ENCODE measurements at regions not wholly inside any gene's neighbourhood (a gene's known extent, or its start where the extent isn't known, plus 50 kb on each side); places are given as distances from the start of the nearest gene placed in this dataset.

DNA sequence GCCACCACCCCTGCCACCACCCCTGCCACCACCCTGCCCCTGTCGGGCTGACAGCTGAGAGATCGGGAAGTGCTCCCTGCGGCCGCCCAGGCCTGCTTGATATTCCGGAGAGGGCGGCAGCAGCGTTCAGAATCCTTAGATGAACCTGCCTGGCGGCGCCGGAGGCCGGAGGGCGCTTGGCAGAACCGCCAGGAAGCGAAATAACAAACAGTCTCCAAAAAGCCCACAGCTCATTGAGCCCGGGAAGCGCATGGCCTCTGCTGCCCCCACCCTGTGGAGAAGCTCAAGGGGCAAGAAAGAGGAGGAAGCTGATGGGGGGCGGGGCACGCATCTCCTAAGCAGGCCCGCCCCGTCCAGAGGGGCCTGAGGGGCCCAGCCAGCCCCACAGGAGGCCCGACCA lies 92.2 kb upstream of the MBOAT2 start:
- Histone ChIP-seq H3K27me3 (ENCODE audit: low read length) (no peaks in the 10 kb centered on the region), H3K36me3 (ENCODE audit: low read length) (no peaks in the 10 kb centered on the region), H4K20me1 (ENCODE audit: low read depth, low read length) (no peaks in the 10 kb centered on the region), H3K79me2 (ENCODE audit: insufficient read depth, low read length) (no peaks in the 10 kb centered on the region), H2AFZ (ENCODE audit: low read depth, low read length, severe bottlenecking) (no peak overlapping the region), H3K4me3 (ENCODE audit: insufficient read depth, low read length, poor library complexity, severe bottlenecking) (no peak overlapping the region), H3K27ac (ENCODE audit: low read depth, low read length) (no peak overlapping the region), H3K9ac (ENCODE audit: low read length) (no peak overlapping the region), H3K9me3 (ENCODE audit: insufficient read depth, low read length) (no peaks in the 10 kb centered on the region), H3F3A (ENCODE audit: insufficient read depth) (no peaks in the 10 kb centered on the region), H3K9me2 (replicated peaks; ENCODE audit: insufficient read depth, low read length) (no peaks in the 10 kb centered on the region), H3K4me2 (ENCODE audit: low read depth, low read length, poor library complexity, severe bottlenecking) (no peak overlapping the region)
- TF ChIP-seq, protein P1, sequence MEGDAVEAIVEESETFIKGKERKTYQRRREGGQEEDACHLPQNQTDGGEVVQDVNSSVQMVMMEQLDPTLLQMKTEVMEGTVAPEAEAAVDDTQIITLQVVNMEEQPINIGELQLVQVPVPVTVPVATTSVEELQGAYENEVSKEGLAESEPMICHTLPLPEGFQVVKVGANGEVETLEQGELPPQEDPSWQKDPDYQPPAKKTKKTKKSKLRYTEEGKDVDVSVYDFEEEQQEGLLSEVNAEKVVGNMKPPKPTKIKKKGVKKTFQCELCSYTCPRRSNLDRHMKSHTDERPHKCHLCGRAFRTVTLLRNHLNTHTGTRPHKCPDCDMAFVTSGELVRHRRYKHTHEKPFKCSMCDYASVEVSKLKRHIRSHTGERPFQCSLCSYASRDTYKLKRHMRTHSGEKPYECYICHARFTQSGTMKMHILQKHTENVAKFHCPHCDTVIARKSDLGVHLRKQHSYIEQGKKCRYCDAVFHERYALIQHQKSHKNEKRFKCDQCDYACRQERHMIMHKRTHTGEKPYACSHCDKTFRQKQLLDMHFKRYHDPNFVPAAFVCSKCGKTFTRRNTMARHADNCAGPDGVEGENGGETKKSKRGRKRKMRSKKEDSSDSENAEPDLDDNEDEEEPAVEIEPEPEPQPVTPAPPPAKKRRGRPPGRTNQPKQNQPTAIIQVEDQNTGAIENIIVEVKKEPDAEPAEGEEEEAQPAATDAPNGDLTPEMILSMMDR (IDR thresholded peaks at IDR 0.05; ENCODE audit: insufficient read depth, low read length, poor library complexity, severe bottlenecking): no peak
- no peak for TF ChIP-seq EZH2phosphoT487 (conservative IDR thresholded peaks at IDR 0.05; ENCODE audit: low read length)

DNA sequence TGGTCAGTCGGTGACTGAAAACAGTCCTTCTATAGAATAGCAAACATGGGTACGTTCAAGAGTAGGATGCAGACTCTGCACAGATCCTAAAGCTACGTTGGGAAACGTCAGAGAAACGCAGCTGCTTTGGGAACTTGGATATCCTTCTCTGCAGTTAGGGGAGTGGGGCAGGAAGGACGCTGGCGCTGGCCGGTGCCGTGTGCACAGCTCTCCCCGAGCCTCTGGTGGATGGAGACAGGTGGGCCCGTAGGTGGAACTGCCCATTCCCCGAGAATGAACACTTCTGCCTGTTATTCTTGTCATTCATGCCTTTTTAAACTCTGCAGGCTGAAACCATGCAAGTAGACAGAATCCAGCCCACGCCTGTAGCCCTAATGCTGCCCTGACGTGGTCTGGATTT lies 91.7 kb upstream of the MBOAT2 start:
- no peaks in the 10 kb centered on the region for H3K79me2 ChIP-seq (ENCODE audit: insufficient read depth, low read length)
- no peaks in the 10 kb centered on the region for H3F3A ChIP-seq (ENCODE audit: insufficient read depth)
- no peaks in the 10 kb centered on the region for H3K9me3 ChIP-seq (ENCODE audit: insufficient read depth, low read length)
- H4K20me1 ChIP-seq (ENCODE audit: low read depth, low read length): no peaks in the 10 kb centered on the region
- no peak overlapping the region for H3K4me3 ChIP-seq (ENCODE audit: insufficient read depth, low read length, poor library complexity, severe bottlenecking)
- no peak overlapping the region for H3K27ac ChIP-seq (ENCODE audit: low read depth, low read length)
- H3K9ac ChIP-seq (ENCODE audit: low read length): no peak overlapping the region
- no peaks in the 10 kb centered on the region for H3K9me2 ChIP-seq (replicated peaks; ENCODE audit: insufficient read depth, low read length)
- no peaks in the 10 kb centered on the region for H3K36me3 ChIP-seq (ENCODE audit: low read length)
- H2AFZ ChIP-seq (ENCODE audit: low read depth, low read length, severe bottlenecking): no peak overlapping the region
- TF ChIP-seq EZH2phosphoT487 (conservative IDR thresholded peaks at IDR 0.05; ENCODE audit: low read length): no peak
- TF ChIP-seq, protein P1 (IDR thresholded peaks at IDR 0.05; ENCODE audit: insufficient read depth, low read length, poor library complexity, severe bottlenecking): no peak
- no peak overlapping the region for H3K4me2 ChIP-seq (ENCODE audit: low read depth, low read length, poor library complexity, severe bottlenecking)
- H3K27me3 ChIP-seq (ENCODE audit: low read length): no peaks in the 10 kb centered on the region

DNA sequence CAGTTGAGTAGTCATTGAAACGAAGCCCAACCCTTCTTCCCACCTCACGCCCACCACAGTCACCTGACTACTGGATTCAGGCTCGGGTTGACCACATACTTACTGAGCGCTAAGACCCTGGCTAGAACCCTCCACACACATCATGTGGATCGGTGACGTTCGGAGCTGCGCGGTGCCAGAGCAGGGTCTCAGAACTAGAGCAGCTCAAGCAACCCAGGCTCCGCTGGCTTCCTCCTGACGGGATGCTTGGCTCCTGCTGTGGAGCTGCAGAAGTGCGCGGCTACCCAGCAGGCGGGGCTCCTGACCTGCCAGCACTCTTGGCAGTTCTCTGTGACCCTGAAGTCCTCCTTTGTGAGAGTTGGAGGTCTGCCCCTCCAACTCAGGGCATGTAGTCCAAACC lies 90.6 kb upstream of the MBOAT2 start:
- Histone ChIP-seq H3K79me2 (ENCODE audit: insufficient read depth, low read length) (no peaks in the 10 kb centered on the region), H3K9me3 (ENCODE audit: insufficient read depth, low read length) (no peaks in the 10 kb centered on the region), H3K4me3 (ENCODE audit: insufficient read depth, low read length, poor library complexity, severe bottlenecking) (no peak overlapping the region), H3K36me3 (ENCODE audit: low read length) (no peaks in the 10 kb centered on the region), H3K4me2 (ENCODE audit: low read depth, low read length, poor library complexity, severe bottlenecking) (no peak overlapping the region), H3K9ac (ENCODE audit: low read length) (no peak overlapping the region), H3F3A (ENCODE audit: insufficient read depth) (no peaks in the 10 kb centered on the region), H4K20me1 (ENCODE audit: low read depth, low read length) (no peaks in the 10 kb centered on the region), H3K27ac (ENCODE audit: low read depth, low read length) (no peak overlapping the region), H3K9me2 (replicated peaks; ENCODE audit: insufficient read depth, low read length) (no peaks in the 10 kb centered on the region), H3K27me3 (ENCODE audit: low read length) (no peaks in the 10 kb centered on the region), H2AFZ (ENCODE audit: low read depth, low read length, severe bottlenecking) (no peak overlapping the region)
- no peak for TF ChIP-seq EZH2phosphoT487 (conservative IDR thresholded peaks at IDR 0.05; ENCODE audit: low read length)
- TF ChIP-seq, protein P1 (IDR thresholded peaks at IDR 0.05; ENCODE audit: insufficient read depth, low read length, poor library complexity, severe bottlenecking): no peak

DNA sequence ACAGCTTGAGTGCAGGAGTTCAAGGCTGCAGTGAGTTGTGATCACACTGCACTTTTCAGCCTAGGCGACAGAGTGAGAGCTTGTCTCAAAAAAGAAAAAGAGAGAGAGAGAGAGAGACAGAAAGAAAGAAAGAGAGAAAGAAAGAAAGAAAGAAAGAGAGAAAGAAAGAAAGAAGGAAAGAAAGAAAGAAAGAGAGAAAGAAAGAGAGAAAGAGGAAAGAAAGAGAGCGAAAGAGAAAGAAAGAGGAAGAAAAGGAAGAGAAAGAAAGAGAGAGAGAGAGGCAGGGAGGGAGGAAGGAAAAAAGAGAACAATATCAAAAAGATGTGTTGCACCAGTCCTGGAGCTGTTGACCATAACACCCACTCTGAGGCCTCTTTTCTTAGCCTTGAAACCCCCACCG lies 89.8 kb upstream of the MBOAT2 start:
- Histone ChIP-seq H3K9me2 (replicated peaks; ENCODE audit: insufficient read depth, low read length) (no peaks in the 10 kb centered on the region), H3K4me2 (ENCODE audit: low read depth, low read length, poor library complexity, severe bottlenecking) (no peak overlapping the region), H3K9ac (ENCODE audit: low read length) (no peak overlapping the region), H4K20me1 (ENCODE audit: low read depth, low read length) (no peaks in the 10 kb centered on the region), H3F3A (ENCODE audit: insufficient read depth) (no peaks in the 10 kb centered on the region), H3K79me2 (ENCODE audit: insufficient read depth, low read length) (no peaks in the 10 kb centered on the region), H3K27ac (ENCODE audit: low read depth, low read length) (no peak overlapping the region), H3K36me3 (ENCODE audit: low read length) (no peaks in the 10 kb centered on the region), H3K27me3 (ENCODE audit: low read length) (no peaks in the 10 kb centered on the region), H2AFZ (ENCODE audit: low read depth, low read length, severe bottlenecking) (no peak overlapping the region), H3K4me3 (ENCODE audit: insufficient read depth, low read length, poor library complexity, severe bottlenecking) (no peak overlapping the region), H3K9me3 (ENCODE audit: insufficient read depth, low read length) (no peaks in the 10 kb centered on the region)
- no peak for TF ChIP-seq EZH2phosphoT487 (conservative IDR thresholded peaks at IDR 0.05; ENCODE audit: low read length)
- TF ChIP-seq, protein P1 (IDR thresholded peaks at IDR 0.05; ENCODE audit: insufficient read depth, low read length, poor library complexity, severe bottlenecking): no peak
